ENCODE measurements at regions not wholly inside any gene's neighbourhood (a gene's known extent, or its start where the extent isn't known, plus 50 kb on each side); places are given as distances from the start of the nearest gene placed in this dataset.
"Not testable (repeated sequence)": the region's sequence is repeated elsewhere in the genome, so short reads cannot be mapped to it uniquely, and the experiment has no call there.

GRCh38 chr1:235059221-235059620 lies 69.4 kb downstream of the TOMM20 start:
- no peak for DNase-seq
- ChIA-PET CTCF (interaction anchor here (0.7 to 2.0 kb wide), 3 partner anchors 10 to 11 kb away, joined by 3 to 9 read pairs (median 4); no protein-coding TSS in a partner anchor), POLR2A (no interaction called here)
- Mint-ChIP-seq H3K27me3 (no peaks in the 10 kb centered on the region), H3K4me1 (peaks cover 31% of the 10 kb centered on the region), H3K27ac (no peak overlapping the region), H3K4me3 (no peak overlapping the region), H3K36me3 (ENCODE audit: low read depth) (no peaks in the 10 kb centered on the region), H3K9me3 (no peaks in the 10 kb centered on the region)

- Mint-ChIP-seq H3K4me1 (peaks cover 27% of the 10 kb centered on the region), H3K27ac (no peak overlapping the region), H3K27me3 (no peaks in the 10 kb centered on the region), H3K9me3 (no peaks in the 10 kb centered on the region), H3K36me3 (ENCODE audit: low read depth) (no peaks in the 10 kb centered on the region), H3K4me3 (no peak overlapping the region)
- CTCF ChIA-PET: interaction anchor here (0.7 to 2.0 kb wide), 4 partner anchors 9 to 875 kb away, joined by 3 to 9 read pairs (median 4); no protein-coding TSS in a partner anchor
- POLR2A ChIA-PET: no interaction called here
- DNase-seq: no peak
Measured at GRCh38 chr1:235058695-235059094, 69.9 kb downstream of the TOMM20 start.

GRCh38 chr1:235057385-235058306 lies 71.0 kb downstream of the TOMM20 start:
- no peak overlapping the region for H3K27ac Mint-ChIP-seq
- DNase-seq: no peak
- ChIA-PET POLR2A (no interaction called here), CTCF (interaction anchor here (0.7 to 2.0 kb wide), 6 partner anchors 12 to 399 kb away, joined by 3 to 9 read pairs (median 4); no protein-coding TSS in a partner anchor)
- H3K9me3 Mint-ChIP-seq: no peaks in the 10 kb centered on the region
- peaks cover 17% of the 10 kb centered on the region for H3K4me1 Mint-ChIP-seq
- H3K4me3 Mint-ChIP-seq: no peak overlapping the region
- H3K27me3 Mint-ChIP-seq: no peaks in the 10 kb centered on the region
- H3K36me3 Mint-ChIP-seq (ENCODE audit: low read depth): no peaks in the 10 kb centered on the region

- CTCF ChIA-PET: interaction anchor here (0.8 to 1.4 kb wide), 3 partner anchors 9 to 21 kb away, joined by 3 to 5 read pairs (median 3); no protein-coding TSS in a partner anchor
- no peaks in the 10 kb centered on the region for H3K9me3 Mint-ChIP-seq
- no peak overlapping the region for H3K27ac Mint-ChIP-seq
- H3K27me3 Mint-ChIP-seq: no peaks in the 10 kb centered on the region
- H3K4me3 Mint-ChIP-seq: no peak overlapping the region
- H3K36me3 Mint-ChIP-seq (ENCODE audit: low read depth): no peaks in the 10 kb centered on the region
- no peak for DNase-seq
- POLR2A ChIA-PET: no interaction called here
- H3K4me1 Mint-ChIP-seq: peaks cover 13% of the 10 kb centered on the region
Measured at GRCh38 chr1:235056937-235057336, 71.7 kb downstream of the TOMM20 start.

- Mint-ChIP-seq H3K27me3 (no peaks in the 10 kb centered on the region), H3K4me3 (no peak overlapping the region), H3K27ac (no peak overlapping the region), H3K36me3 (ENCODE audit: low read depth) (no peaks in the 10 kb centered on the region), H3K9me3 (no peaks in the 10 kb centered on the region), H3K4me1 (peaks cover 5% of the 10 kb centered on the region)
- DNase-seq: no peak
- CTCF ChIA-PET: interaction anchor here (0.5 to 1.3 kb wide), 3 partner anchors 524 to 559 kb away, joined by 3 to 6 read pairs (median 3); no protein-coding TSS in a partner anchor
- POLR2A ChIA-PET: no interaction called here
Measured at GRCh38 chr1:235054936-235055335, 73.7 kb downstream of the TOMM20 start.

GRCh38 chr1:235054466-235054865 lies 74.2 kb downstream of the TOMM20 start:
- DNase-seq: no peak
- H3K36me3 Mint-ChIP-seq (ENCODE audit: low read depth): no peaks in the 10 kb centered on the region
- no peak overlapping the region for H3K27ac Mint-ChIP-seq
- H3K9me3 Mint-ChIP-seq: no peaks in the 10 kb centered on the region
- H3K27me3 Mint-ChIP-seq: no peaks in the 10 kb centered on the region
- peaks cover 7% of the 10 kb centered on the region for H3K4me1 Mint-ChIP-seq
- CTCF ChIA-PET: interaction anchor here (0.7 to 1.3 kb wide), 4 partner anchors 21 to 555 kb away, joined by 3 to 6 read pairs (median 4); no protein-coding TSS in a partner anchor
- H3K4me3 Mint-ChIP-seq: no peak overlapping the region
- POLR2A ChIA-PET: no interaction called here

GRCh38 chr1:235052067-235053008 lies 76.3 kb downstream of the TOMM20 start:
- no peak for DNase-seq
- no peaks in the 10 kb centered on the region for H3K36me3 Mint-ChIP-seq (ENCODE audit: low read depth)
- peaks cover 17% of the 10 kb centered on the region for H3K4me1 Mint-ChIP-seq
- H3K27me3 Mint-ChIP-seq: no peaks in the 10 kb centered on the region
- no peak overlapping the region for H3K4me3 Mint-ChIP-seq
- POLR2A ChIA-PET: no interaction called here
- H3K27ac Mint-ChIP-seq: no peak overlapping the region
- CTCF ChIA-PET: interaction anchor here (1.0 to 1.5 kb wide), 3 partner anchors 10 to 28 kb away, joined by 3 to 4 read pairs (median 3); no protein-coding TSS in a partner anchor
- no peaks in the 10 kb centered on the region for H3K9me3 Mint-ChIP-seq

- no peak overlapping the region for H3K27ac Mint-ChIP-seq
- H3K4me3 Mint-ChIP-seq: no peak overlapping the region
- POLR2A ChIA-PET: interaction anchor here (0.9 kb wide), 1 partner anchor 27 kb away, joined by 3 read pairs; no protein-coding TSS in a partner anchor
Measured at GRCh38 chr1:235051521-235051920, 77.1 kb downstream of the TOMM20 start.

GRCh38 chr1:235050911-235051360 lies 77.7 kb downstream of the TOMM20 start:
- Mint-ChIP-seq H3K4me3 (no peak overlapping the region), H3K27ac (no peak overlapping the region), H3K4me1 (peaks cover 23% of the 10 kb centered on the region), H3K36me3 (ENCODE audit: low read depth) (no peaks in the 10 kb centered on the region), H3K27me3 (no peaks in the 10 kb centered on the region), H3K9me3 (no peaks in the 10 kb centered on the region)
- CTCF ChIA-PET: interaction anchor here (0.5 to 1.6 kb wide), 10 partner anchors 10 to 725 kb away, joined by 3 to 4 read pairs (median 3); no protein-coding TSS in a partner anchor
- POLR2A ChIA-PET: interaction anchor here (0.9 kb wide), 1 partner anchor 27 kb away, joined by 3 read pairs; no protein-coding TSS in a partner anchor
- no peak for DNase-seq

More at GRCh38 chr1:235051521-235051920, 77.1 kb downstream of the TOMM20 start:
- no peak for DNase-seq
- CTCF ChIA-PET: interaction anchor here (0.9 to 1.6 kb wide), 7 partner anchors 9 to 564 kb away, joined by 3 to 4 read pairs (median 3); no protein-coding TSS in a partner anchor
- H3K9me3 Mint-ChIP-seq: no peaks in the 10 kb centered on the region
- H3K36me3 Mint-ChIP-seq (ENCODE audit: low read depth): no peaks in the 10 kb centered on the region
- H3K4me1 Mint-ChIP-seq: peaks cover 19% of the 10 kb centered on the region
- H3K27me3 Mint-ChIP-seq: no peaks in the 10 kb centered on the region

GRCh38 chr1:235049716-235050378 lies 78.8 kb downstream of the TOMM20 start:
- DNase-seq; H3K36me3 Mint-ChIP-seq (ENCODE audit: low read depth); H3K9me3 Mint-ChIP-seq; POLR2A ChIA-PET; H3K27me3 Mint-ChIP-seq; H3K27ac Mint-ChIP-seq; H3K4me3 Mint-ChIP-seq: not testable (repeated sequence)
- peaks cover 34% of the 10 kb centered on the region for H3K4me1 Mint-ChIP-seq
- CTCF ChIA-PET: interaction anchor here (0.8 to 2.6 kb wide), 9 partner anchors 9 to 520 kb away, joined by 3 to 6 read pairs (median 3); no protein-coding TSS in a partner anchor

- Mint-ChIP-seq H3K4me1 (peaks cover 38% of the 10 kb centered on the region), H3K9me3 (no peaks in the 10 kb centered on the region), H3K27ac (no peak overlapping the region), H3K27me3 (no peaks in the 10 kb centered on the region), H3K36me3 (ENCODE audit: low read depth) (no peaks in the 10 kb centered on the region), H3K4me3 (no peak overlapping the region)
- POLR2A ChIA-PET: no interaction called here
- DNase-seq: no peak
- CTCF ChIA-PET: interaction anchor here (0.6 to 2.6 kb wide), 8 partner anchors 10 to 739 kb away, joined by 3 to 6 read pairs (median 3); no protein-coding TSS in a partner anchor
Measured at GRCh38 chr1:235049217-235049616, 79.4 kb downstream of the TOMM20 start.
